ENCODE measurements at regions not wholly inside any gene's neighbourhood (a gene's known extent, or its start where the extent isn't known, plus 50 kb on each side); places are given as distances from the start of the nearest gene placed in this dataset.
"Not testable (repeated sequence)": the region's sequence is repeated elsewhere in the genome, so short reads cannot be mapped to it uniquely, and the experiment has no call there.

GRCh38 chr12:94829552-94829951, 173.9 kb downstream of the NDUFA12 start:
- H4K20me1 ChIP-seq (ENCODE audit: low read depth, low read length), result no peaks in the 10 kb centered on the region
- no peak overlapping the region for H3K4me3 ChIP-seq (ENCODE audit: insufficient read depth, low read length, poor library complexity, severe bottlenecking)
- H3K79me2 ChIP-seq (ENCODE audit: insufficient read depth, low read length), result no peaks in the 10 kb centered on the region
- H2AFZ ChIP-seq (ENCODE audit: low read depth, low read length, severe bottlenecking), result peak overlapping the region; percentile 29
- H3K36me3 ChIP-seq (ENCODE audit: low read length), result no peaks in the 10 kb centered on the region
- H3K9ac ChIP-seq (ENCODE audit: low read length), result no peak overlapping the region
- no peaks in the 10 kb centered on the region for H3K27me3 ChIP-seq (ENCODE audit: low read length)
- no peaks in the 10 kb centered on the region for H3K9me3 ChIP-seq (ENCODE audit: insufficient read depth, low read length)
- H3F3A ChIP-seq (ENCODE audit: insufficient read depth), result peaks cover 8% of the 10 kb centered on the region
- H3K27ac ChIP-seq (ENCODE audit: low read depth, low read length), result peak overlapping the region; percentile 89; the same call in 1 of the 2 replicates
- H3K9me2 ChIP-seq (replicated peaks; ENCODE audit: insufficient read depth, low read length), result no peaks in the 10 kb centered on the region
- H3K4me2 ChIP-seq (ENCODE audit: low read depth, low read length, poor library complexity, severe bottlenecking), result peak overlapping the region; percentile 66
- TF ChIP-seq CTCF (IDR thresholded peaks at IDR 0.05; ENCODE audit: insufficient read depth, low read length, poor library complexity, severe bottlenecking), result no peak
- no peak for TF ChIP-seq EZH2phosphoT487 (conservative IDR thresholded peaks at IDR 0.05; ENCODE audit: low read length)

GRCh38 chr12:94819011-94819410, 168.7 kb upstream of the TMCC3 start:
- no peak overlapping the region for H3K9ac ChIP-seq (ENCODE audit: low read length)
- no peak overlapping the region for H3K4me2 ChIP-seq (ENCODE audit: low read depth, low read length, poor library complexity, severe bottlenecking)
- H3K27me3 ChIP-seq (ENCODE audit: low read length), result no peaks in the 10 kb centered on the region
- H3K79me2 ChIP-seq (ENCODE audit: insufficient read depth, low read length), result no peaks in the 10 kb centered on the region
- peak overlapping the region; percentile 97; the same call in 1 of the 2 replicates for H3K27ac ChIP-seq (ENCODE audit: low read depth, low read length)
- H3K9me3 ChIP-seq (ENCODE audit: insufficient read depth, low read length), result peaks cover 4% of the 10 kb centered on the region; the same call in 1 of the 2 replicates
- peaks cover 35% of the 10 kb centered on the region for H3F3A ChIP-seq (ENCODE audit: insufficient read depth)
- H3K36me3 ChIP-seq (ENCODE audit: low read length), result peaks cover 4% of the 10 kb centered on the region; the same call in 1 of the 2 replicates
- H3K4me3 ChIP-seq (ENCODE audit: insufficient read depth, low read length, poor library complexity, severe bottlenecking), result no peak overlapping the region
- no peaks in the 10 kb centered on the region for H4K20me1 ChIP-seq (ENCODE audit: low read depth, low read length)
- no peak for TF ChIP-seq CTCF (IDR thresholded peaks at IDR 0.05; ENCODE audit: insufficient read depth, low read length, poor library complexity, severe bottlenecking)
- no peak for TF ChIP-seq EZH2phosphoT487 (conservative IDR thresholded peaks at IDR 0.05; ENCODE audit: low read length)
- no peak overlapping the region for H2AFZ ChIP-seq (ENCODE audit: low read depth, low read length, severe bottlenecking)
- H3K9me2 ChIP-seq (replicated peaks; ENCODE audit: insufficient read depth, low read length), result no peaks in the 10 kb centered on the region

DNA sequence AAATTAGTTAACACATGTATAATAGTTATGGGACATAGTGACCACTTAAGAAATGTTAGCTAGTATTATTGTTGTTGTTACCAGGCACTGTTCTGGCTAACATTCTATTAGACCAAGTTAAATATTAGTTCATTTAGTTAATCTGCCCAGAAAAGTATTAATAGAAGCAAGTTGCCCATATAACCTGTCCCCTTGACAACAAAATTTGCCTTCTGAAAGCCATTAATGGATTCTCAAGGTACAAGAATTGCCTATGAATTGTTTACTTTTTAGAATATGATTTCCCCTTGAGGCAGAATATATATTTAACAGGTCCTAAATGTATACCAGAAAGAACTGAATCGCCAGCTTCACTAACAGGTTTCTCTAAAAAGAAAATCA, 167.3 kb upstream of the TMCC3 start:
- H3K36me3 ChIP-seq (ENCODE audit: low read length), result peaks cover 15% of the 10 kb centered on the region
- no peaks in the 10 kb centered on the region for H4K20me1 ChIP-seq (ENCODE audit: low read depth, low read length)
- peak overlapping the region; percentile 43 for H3K4me3 ChIP-seq (ENCODE audit: insufficient read depth, low read length, poor library complexity, severe bottlenecking)
- H2AFZ ChIP-seq (ENCODE audit: low read depth, low read length, severe bottlenecking), result peak overlapping the region; percentile 46
- peaks cover 17% of the 10 kb centered on the region; the same call in 1 of the 2 replicates for H3K9me3 ChIP-seq (ENCODE audit: insufficient read depth, low read length)
- H3K9ac ChIP-seq (ENCODE audit: low read length), result peak overlapping the region; percentile 52
- TF ChIP-seq EZH2phosphoT487 (conservative IDR thresholded peaks at IDR 0.05; ENCODE audit: low read length), result no peak
- TF ChIP-seq CTCF (IDR thresholded peaks at IDR 0.05; ENCODE audit: insufficient read depth, low read length, poor library complexity, severe bottlenecking), result no peak
- no peaks in the 10 kb centered on the region for H3K9me2 ChIP-seq (replicated peaks; ENCODE audit: insufficient read depth, low read length)
- H3K27me3 ChIP-seq (ENCODE audit: low read length), result no peaks in the 10 kb centered on the region
- H3F3A ChIP-seq (ENCODE audit: insufficient read depth), result peaks cover 46% of the 10 kb centered on the region
- H3K27ac ChIP-seq (ENCODE audit: low read depth, low read length), result peak overlapping the region; percentile 97
- H3K4me2 ChIP-seq (ENCODE audit: low read depth, low read length, poor library complexity, severe bottlenecking), result peak overlapping the region; percentile 98
- H3K79me2 ChIP-seq (ENCODE audit: insufficient read depth, low read length), result no peaks in the 10 kb centered on the region

- Histone ChIP-seq H3K9me3 (ENCODE audit: insufficient read depth, low read length) (peaks cover 20% of the 10 kb centered on the region; the same call in 1 of the 2 replicates), H3K4me2 (ENCODE audit: low read depth, low read length, poor library complexity, severe bottlenecking) (peak overlapping the region; percentile 98), H3K36me3 (ENCODE audit: low read length) (peaks cover 20% of the 10 kb centered on the region), H3K9ac (ENCODE audit: low read length) (peak overlapping the region; percentile 52), H3K27ac (ENCODE audit: low read depth, low read length) (peak overlapping the region; percentile 97), H3K4me3 (ENCODE audit: insufficient read depth, low read length, poor library complexity, severe bottlenecking) (peak overlapping the region; percentile 43), H3F3A (ENCODE audit: insufficient read depth) (peaks cover 46% of the 10 kb centered on the region), H2AFZ (ENCODE audit: low read depth, low read length, severe bottlenecking) (peak overlapping the region; percentile 44)
- not testable (repeated sequence) for H3K27me3 ChIP-seq (ENCODE audit: low read length); H3K79me2 ChIP-seq (ENCODE audit: insufficient read depth, low read length); H4K20me1 ChIP-seq (ENCODE audit: low read depth, low read length); H3K9me2 ChIP-seq (replicated peaks; ENCODE audit: insufficient read depth, low read length)
Measured at GRCh38 chr12:94817201-94817600, 166.8 kb upstream of the TMCC3 start.

GRCh38 chr12:94816746-94817145, 166.4 kb upstream of the TMCC3 start:
- H3K9me2 ChIP-seq (replicated peaks; ENCODE audit: insufficient read depth, low read length); H3K27me3 ChIP-seq (ENCODE audit: low read length); H3K79me2 ChIP-seq (ENCODE audit: insufficient read depth, low read length); H4K20me1 ChIP-seq (ENCODE audit: low read depth, low read length): not testable (repeated sequence)
- peaks cover 46% of the 10 kb centered on the region for H3F3A ChIP-seq (ENCODE audit: insufficient read depth)
- peaks cover 24% of the 10 kb centered on the region; the same call in 1 of the 2 replicates for H3K9me3 ChIP-seq (ENCODE audit: insufficient read depth, low read length)
- H2AFZ ChIP-seq (ENCODE audit: low read depth, low read length, severe bottlenecking), result peak overlapping the region; percentile 44
- peaks cover 23% of the 10 kb centered on the region for H3K36me3 ChIP-seq (ENCODE audit: low read length)
- H3K27ac ChIP-seq (ENCODE audit: low read depth, low read length), result peak overlapping the region; percentile 97
- peak overlapping the region; percentile 52 for H3K9ac ChIP-seq (ENCODE audit: low read length)
- peak overlapping the region; percentile 98 for H3K4me2 ChIP-seq (ENCODE audit: low read depth, low read length, poor library complexity, severe bottlenecking)
- H3K4me3 ChIP-seq (ENCODE audit: insufficient read depth, low read length, poor library complexity, severe bottlenecking), result peak overlapping the region; percentile 43
